Loucy (cell line): ENCODE measurements at regions not wholly inside any gene's neighbourhood (a gene's known extent, or its start where the extent isn't known, plus 50 kb on each side); places are given as distances from the start of the nearest gene placed in this dataset.

Source experiments
- CTCF ChIP-seq: fragments of 200-600 bp; sonication (generic); conservative IDR thresholded peaks from 2 replicates; pipeline ENCODE4 v1.5.1; 2014; ENCODE audit warnings: mild to moderate bottlenecking, antibody characterized with exemption, low read length
- EZH2phosphoT487 ChIP-seq: fragments of 200-600 bp; IDR thresholded peaks from 2 replicates; pipeline ENCODE4 v1.6.1; 2018; ENCODE audit warnings: antibody characterized with exemption, mild to moderate bottlenecking, moderate library complexity, borderline replicate concordance

DNA sequence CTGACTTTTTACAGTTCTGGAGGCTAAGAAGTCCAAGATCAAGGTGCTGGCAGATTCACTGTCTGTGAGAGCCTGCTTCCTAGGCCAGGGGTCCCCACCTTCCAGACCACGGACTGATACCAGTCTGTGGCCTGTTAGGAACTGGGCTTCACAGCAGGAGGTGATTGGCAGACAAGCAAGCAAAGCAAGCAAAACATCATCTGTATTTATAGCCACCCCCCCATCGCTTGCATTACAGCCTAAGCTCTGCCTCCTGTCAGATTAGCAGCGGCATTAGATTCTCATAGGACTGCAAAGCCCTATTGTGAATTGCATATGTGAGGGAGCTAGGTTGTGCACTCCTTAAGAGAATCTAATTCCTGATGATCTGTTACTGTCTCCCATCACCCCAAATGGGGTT lies 194.7 kb upstream of the THRB start:
- no peak for TF ChIP-seq CTCF
- no peak for TF ChIP-seq EZH2phosphoT487
